Transverse colon (tissue), 3 donors: ENCODE measurements at regions not wholly inside any gene's neighbourhood (a gene's known extent, or its start where the extent isn't known, plus 50 kb on each side); places are given as distances from the start of the nearest gene placed in this dataset.

ENCODE experiments used
- POLR2A ChIP-seq: fragments of 450-650 bp; IDR thresholded peaks from one replicate; pipeline ENCODE4 v1.6.1; 2016; ENCODE audit warnings: antibody characterized with exemption, mild to moderate bottlenecking, moderate library complexity
- TF ChIP-seq, protein P1 (sequence below), 5 experiments: fragments of 200-600 bp in 3 of 5; fragments of 450-650 bp in 2 of 5; sonication (generic) in 3 of 5; IDR thresholded peaks; 1 replicate in 2 of 5; 2 replicates in 3 of 5; pipeline ENCODE4 v1.5.1; 2016 to 2017; ENCODE audit warnings: antibody characterized with exemption in 5 of 5, inconsistent platforms in 3 of 5, mild to moderate bottlenecking in 2 of 5, moderate library complexity in 1 of 5

DNA sequence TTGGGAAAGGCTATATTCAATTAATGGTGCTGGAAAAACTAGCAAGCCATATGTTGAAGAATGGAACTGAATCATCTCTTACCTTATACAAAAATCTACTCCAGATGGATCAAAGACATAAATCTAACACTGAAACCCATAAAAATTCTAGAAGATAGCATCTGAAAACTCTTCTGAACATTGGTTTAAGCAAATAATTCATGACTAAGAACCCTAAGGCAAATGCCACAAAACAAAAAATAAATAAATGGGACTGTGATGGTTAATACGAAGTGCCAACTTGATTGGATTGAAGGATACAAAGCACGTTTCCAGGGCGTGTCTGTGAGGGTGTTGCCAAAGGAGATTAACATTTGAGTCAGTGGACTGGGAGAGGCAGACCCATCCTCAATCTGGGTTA lies 1130.0 kb downstream of the DNAJB9 start:
- TF ChIP-seq, protein P1, sequence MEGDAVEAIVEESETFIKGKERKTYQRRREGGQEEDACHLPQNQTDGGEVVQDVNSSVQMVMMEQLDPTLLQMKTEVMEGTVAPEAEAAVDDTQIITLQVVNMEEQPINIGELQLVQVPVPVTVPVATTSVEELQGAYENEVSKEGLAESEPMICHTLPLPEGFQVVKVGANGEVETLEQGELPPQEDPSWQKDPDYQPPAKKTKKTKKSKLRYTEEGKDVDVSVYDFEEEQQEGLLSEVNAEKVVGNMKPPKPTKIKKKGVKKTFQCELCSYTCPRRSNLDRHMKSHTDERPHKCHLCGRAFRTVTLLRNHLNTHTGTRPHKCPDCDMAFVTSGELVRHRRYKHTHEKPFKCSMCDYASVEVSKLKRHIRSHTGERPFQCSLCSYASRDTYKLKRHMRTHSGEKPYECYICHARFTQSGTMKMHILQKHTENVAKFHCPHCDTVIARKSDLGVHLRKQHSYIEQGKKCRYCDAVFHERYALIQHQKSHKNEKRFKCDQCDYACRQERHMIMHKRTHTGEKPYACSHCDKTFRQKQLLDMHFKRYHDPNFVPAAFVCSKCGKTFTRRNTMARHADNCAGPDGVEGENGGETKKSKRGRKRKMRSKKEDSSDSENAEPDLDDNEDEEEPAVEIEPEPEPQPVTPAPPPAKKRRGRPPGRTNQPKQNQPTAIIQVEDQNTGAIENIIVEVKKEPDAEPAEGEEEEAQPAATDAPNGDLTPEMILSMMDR (IDR thresholded peaks at IDR 0.05) = no peak
- TF ChIP-seq POLR2A = no peak
